Fibroblast of villous mesenchyme (primary cell): ENCODE measurements at regions not wholly inside any gene's neighbourhood (a gene's known extent, or its start where the extent isn't known, plus 50 kb on each side); places are given as distances from the start of the nearest gene placed in this dataset.

Experiments used
- DNase-seq: peaks from one replicate; pipeline ENCODE4 v3.0.0-alpha.2; 2010; ENCODE audit warnings: low read depth
- H3K4me3 ChIP-seq: 2 replicates; pipeline ENCODE4 v1.5.1; 2011; ENCODE audit warnings: low read depth, mild to moderate bottlenecking, low read length
- CTCF ChIP-seq: IDR thresholded peaks from 2 replicates; pipeline ENCODE4 v1.5.1; 2012; ENCODE audit warnings: low read depth, mild to moderate bottlenecking, low read length; ENCODE audit not compliant: insufficient read depth

- peak overlapping the region; percentile 26 for H3K4me3 ChIP-seq
Measured at GRCh38 chr1:90835661-90836344, 118.7 kb upstream of the BARHL2 start.

GRCh38 chr1:90834886-90835660 is 118.0 kb upstream of the BARHL2 start:
- no peak for TF ChIP-seq CTCF
- peak; percentile 13 for DNase-seq
- H3K4me3 ChIP-seq: no peak overlapping the region

More at GRCh38 chr1:90835661-90836344, 118.7 kb upstream of the BARHL2 start:
- no peak for TF ChIP-seq CTCF
- no peak for DNase-seq

- DNase-seq: no peak
- no peak overlapping the region for H3K4me3 ChIP-seq
- no peak for TF ChIP-seq CTCF
Measured at GRCh38 chr1:90834354-90834885, 117.3 kb upstream of the BARHL2 start.

GRCh38 chr1:90833466-90834110 is 116.5 kb upstream of the BARHL2 start:
- TF ChIP-seq CTCF: no peak
- no peak overlapping the region for H3K4me3 ChIP-seq
- no peak for DNase-seq

- no peak for TF ChIP-seq CTCF
- DNase-seq: no peak
- H3K4me3 ChIP-seq: no peak overlapping the region
Measured at GRCh38 chr1:90831910-90832309, 114.8 kb upstream of the BARHL2 start.

GRCh38 chr1:90826834-90827233 is 109.7 kb upstream of the BARHL2 start:
- no peak for TF ChIP-seq CTCF
- no peak for DNase-seq

More at GRCh38 chr1:90826834-90827233, 109.7 kb upstream of the BARHL2 start:
- H3K4me3 ChIP-seq: no peak overlapping the region
